ENCODE measurements at regions not wholly inside any gene's neighbourhood (a gene's known extent, or its start where the extent isn't known, plus 50 kb on each side); places are given as distances from the start of the nearest gene placed in this dataset.

- DNase-seq (ENCODE audit: low spot score): peak; percentile 8
- Histone ChIP-seq H4K20me1 (ENCODE audit: insufficient read depth, poor library complexity, severe bottlenecking) (no peaks in the 10 kb centered on the region), H3K9me3 (ENCODE audit: low read depth) (no peaks in the 10 kb centered on the region), H2AFZ (no peak overlapping the region), H3K27me3 (no peaks in the 10 kb centered on the region), H3K4me2 (no peak overlapping the region), H3K36me3 (replicated peaks; ENCODE audit: insufficient read depth, low read depth) (no peaks in the 10 kb centered on the region), H3K9me2 (replicated peaks; ENCODE audit: insufficient read depth) (no peaks in the 10 kb centered on the region), H3K4me3 (no peak overlapping the region), H3K79me2 (no peaks in the 10 kb centered on the region), H3K4me1 (ENCODE audit: insufficient read depth) (no peaks in the 10 kb centered on the region), H3K27ac (no peak overlapping the region)
- 52% methylated on average over 3 of the region's 3 CpGs for WGBS (ENCODE audit: low lambda C conversion rate, missing lambda C conversion rate)
- TF ChIP-seq EZH2phosphoT487 (IDR thresholded peaks at IDR 0.05; ENCODE audit: low read depth, severe bottlenecking, unreplicated experiment) (no peak), EZH2 (IDR thresholded peaks at IDR 0.05; ENCODE audit: borderline replicate concordance) (no peak), CTCF (IDR thresholded peaks at IDR 0.05; ENCODE audit: poor library complexity) (no peak)
Measured at GRCh38 chr13:80753866-80754265, 412.9 kb upstream of the SPRY2 start.

DNA sequence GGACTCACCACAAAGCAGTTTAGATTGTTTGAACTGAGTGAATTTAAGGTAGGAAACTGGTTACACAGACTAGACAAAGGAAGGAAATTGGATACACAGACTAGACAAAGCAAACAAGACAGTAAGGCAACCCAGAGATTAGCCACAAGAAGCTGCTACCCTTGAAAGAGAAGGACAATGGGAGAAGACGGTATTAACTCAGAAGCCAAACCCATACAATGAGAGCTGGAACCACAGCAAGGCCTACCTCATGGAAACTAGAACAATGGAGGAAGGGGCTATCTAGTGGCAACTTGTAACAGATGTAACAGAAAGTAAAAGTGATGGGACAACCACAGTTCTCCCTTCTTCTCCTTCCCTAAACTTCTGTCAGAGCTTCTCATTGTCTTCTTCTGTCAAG lies 410.9 kb upstream of the SPRY2 start:
- WGBS (ENCODE audit: low lambda C conversion rate, missing lambda C conversion rate): 90% methylated on average over 1 of the region's 1 CpG

GRCh38 chr13:80744147-80744914 lies 403.4 kb upstream of the SPRY2 start:
- H3K4me2 ChIP-seq: no peak overlapping the region
- no peak for TF ChIP-seq EZH2phosphoT487 (IDR thresholded peaks at IDR 0.05; ENCODE audit: low read depth, severe bottlenecking, unreplicated experiment)
- TF ChIP-seq EZH2 (IDR thresholded peaks at IDR 0.05; ENCODE audit: borderline replicate concordance): no peak
- no peak for TF ChIP-seq CTCF (IDR thresholded peaks at IDR 0.05; ENCODE audit: poor library complexity)
- no peaks in the 10 kb centered on the region for H3K36me3 ChIP-seq (replicated peaks; ENCODE audit: insufficient read depth, low read depth)
- H2AFZ ChIP-seq: no peak overlapping the region
- no peaks in the 10 kb centered on the region for H3K79me2 ChIP-seq
- H3K4me3 ChIP-seq: no peak overlapping the region
- 90% methylated on average over 2 of the region's 2 CpGs for WGBS (ENCODE audit: low lambda C conversion rate, missing lambda C conversion rate)
- no peaks in the 10 kb centered on the region for H4K20me1 ChIP-seq (ENCODE audit: insufficient read depth, poor library complexity, severe bottlenecking)
- H3K9me2 ChIP-seq (replicated peaks; ENCODE audit: insufficient read depth): no peaks in the 10 kb centered on the region
- H3K9me3 ChIP-seq (ENCODE audit: low read depth): no peaks in the 10 kb centered on the region
- H3K27me3 ChIP-seq: no peaks in the 10 kb centered on the region
- H3K4me1 ChIP-seq (ENCODE audit: insufficient read depth): no peaks in the 10 kb centered on the region
- DNase-seq (ENCODE audit: low spot score): no peak
- H3K27ac ChIP-seq: no peak overlapping the region

More for the DNA sequence above, 410.9 kb upstream of the SPRY2 start:
- no peaks in the 10 kb centered on the region for H4K20me1 ChIP-seq (ENCODE audit: insufficient read depth, poor library complexity, severe bottlenecking)
- H3K4me3 ChIP-seq: no peak overlapping the region
- H3K4me1 ChIP-seq (ENCODE audit: insufficient read depth): no peaks in the 10 kb centered on the region
- no peaks in the 10 kb centered on the region for H3K27me3 ChIP-seq
- H3K79me2 ChIP-seq: no peaks in the 10 kb centered on the region
- H3K9me2 ChIP-seq (replicated peaks; ENCODE audit: insufficient read depth): no peaks in the 10 kb centered on the region
- H3K27ac ChIP-seq: no peak overlapping the region
- TF ChIP-seq CTCF (IDR thresholded peaks at IDR 0.05; ENCODE audit: poor library complexity): no peak
- no peak for TF ChIP-seq EZH2phosphoT487 (IDR thresholded peaks at IDR 0.05; ENCODE audit: low read depth, severe bottlenecking, unreplicated experiment)
- no peak for TF ChIP-seq EZH2 (IDR thresholded peaks at IDR 0.05; ENCODE audit: borderline replicate concordance)
- H3K9me3 ChIP-seq (ENCODE audit: low read depth): no peaks in the 10 kb centered on the region
- no peak overlapping the region for H3K4me2 ChIP-seq
- no peak for DNase-seq (ENCODE audit: low spot score)
- H3K36me3 ChIP-seq (replicated peaks; ENCODE audit: insufficient read depth, low read depth): no peaks in the 10 kb centered on the region
- no peak overlapping the region for H2AFZ ChIP-seq

Measured in hepatocyte (in vitro differentiated cells).